Tibial nerve (tissue), 4 donors: ENCODE measurements at regions not wholly inside any gene's neighbourhood (a gene's known extent, or its start where the extent isn't known, plus 50 kb on each side); places are given as distances from the start of the nearest gene placed in this dataset.
"Not testable (repeated sequence)": the region's sequence is repeated elsewhere in the genome, so short reads cannot be mapped to it uniquely, and the experiment has no call there.

Experiments
- DNase-seq, 2 donors: peaks; one replicate each; pipeline ENCODE4 v3.0.0-alpha.2; 2019; ENCODE audit warnings: low spot score in 2 of 2
- H3K27ac ChIP-seq, 4 donors: fragments of 200-600 bp; sonication (generic) in 3 of 4; one replicate each; pipeline ENCODE4 v1.5.1; 2017 to 2019; ENCODE audit warnings: mild to moderate bottlenecking in 1 of 4
- H3K27me3 ChIP-seq, 2 donors: fragments of 200-600 bp; sonication (generic) in 1 of 2; one replicate each; pipeline versions ENCODE4 v1.5.1 to v1.6.0; 2017 to 2019
- H3K36me3 ChIP-seq, 3 donors: fragments of 200-600 bp; sonication (generic); one replicate each; pipeline ENCODE4 v1.5.1; 2018 to 2019
- H3K4me1 ChIP-seq, 4 donors: fragments of 200-600 bp; sonication (generic) in 3 of 4; one replicate each; pipeline ENCODE4 v1.5.1; 2017 to 2019
- H3K4me3 ChIP-seq, 4 donors: fragments of 200-600 bp; sonication (generic) in 3 of 4; one replicate each; pipeline ENCODE4 v1.5.1; 2017 to 2019; ENCODE audit warnings: mild to moderate bottlenecking in 1 of 4, moderate library complexity in 1 of 4
- H3K9me3 ChIP-seq, 4 donors: fragments of 200-600 bp; sonication (generic) in 3 of 4; one replicate each; pipeline ENCODE4 v1.5.1; 2017 to 2019
- EP300 ChIP-seq, 2 donors: sonication (generic); formaldehyde crosslinking; IDR thresholded peaks; one replicate each; pipeline ENCODE4 v1.6.1; 2017; ENCODE audit warnings: antibody characterized with exemption in 2 of 2, mild to moderate bottlenecking in 1 of 2
- POLR2A ChIP-seq, 2 donors: fragments of 450-650 bp; IDR thresholded peaks; one replicate each; pipeline ENCODE4 v1.6.1; 2017; ENCODE audit warnings: antibody characterized with exemption in 2 of 2, mild to moderate bottlenecking in 2 of 2, moderate library complexity in 2 of 2
- WGBS, 2 donors: methylation state at CpG; one replicate each; pipeline ENCODE4 v1.1.5; 2018; 5-methylcytosine and 5-hydroxymethylcytosine counted together
- TF ChIP-seq, protein P1 (sequence below), 5 experiments: fragments of 200-600 bp in 3 of 5; fragments of 450-650 bp in 2 of 5; sonication (generic) in 3 of 5; IDR thresholded peaks; one replicate each; pipeline ENCODE4 v1.5.1; 2016 to 2019; ENCODE audit warnings: antibody characterized with exemption in 5 of 5, mild to moderate bottlenecking in 3 of 5, moderate library complexity in 2 of 5

DNA sequence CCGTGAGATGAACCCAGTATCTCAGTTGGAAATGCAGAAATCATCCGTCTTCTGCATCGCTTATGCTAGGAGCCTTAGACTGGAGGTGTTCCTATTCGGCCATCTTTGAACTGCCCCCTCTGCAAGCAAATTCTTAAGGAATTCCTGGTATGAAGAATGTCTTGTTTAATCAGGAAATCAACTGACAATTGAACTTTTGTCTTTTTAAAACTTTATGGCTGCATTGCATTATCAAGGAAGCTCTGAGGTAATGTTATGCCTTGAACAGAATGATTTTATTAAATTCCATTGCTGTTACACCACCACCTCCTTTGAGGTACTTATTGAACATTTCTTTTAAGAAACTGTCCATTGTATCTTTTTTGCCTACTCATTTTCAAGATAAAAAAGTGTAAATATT, 1915.7 kb upstream of the CDH9 start:
- Histone ChIP-seq H3K27me3 (no peaks in the 10 kb centered on the region), H3K4me3 (no peak overlapping the region), H3K27ac (no peak overlapping the region), H3K36me3 (no peaks in the 10 kb centered on the region), H3K4me1 (no peaks in the 10 kb centered on the region), H3K9me3 (peaks cover 0 to 5% (median 0%) of the 10 kb centered on the region in 4 donors)
- WGBS, 2 donors, result 74 to 81% methylated on average over 4 of the region's 4 CpGs
- DNase-seq, result no peak
- TF ChIP-seq POLR2A (IDR thresholded peaks at IDR 0.05) (no peak), EP300 (IDR thresholded peaks at IDR 0.05) (no peak)
- TF ChIP-seq, protein P1, sequence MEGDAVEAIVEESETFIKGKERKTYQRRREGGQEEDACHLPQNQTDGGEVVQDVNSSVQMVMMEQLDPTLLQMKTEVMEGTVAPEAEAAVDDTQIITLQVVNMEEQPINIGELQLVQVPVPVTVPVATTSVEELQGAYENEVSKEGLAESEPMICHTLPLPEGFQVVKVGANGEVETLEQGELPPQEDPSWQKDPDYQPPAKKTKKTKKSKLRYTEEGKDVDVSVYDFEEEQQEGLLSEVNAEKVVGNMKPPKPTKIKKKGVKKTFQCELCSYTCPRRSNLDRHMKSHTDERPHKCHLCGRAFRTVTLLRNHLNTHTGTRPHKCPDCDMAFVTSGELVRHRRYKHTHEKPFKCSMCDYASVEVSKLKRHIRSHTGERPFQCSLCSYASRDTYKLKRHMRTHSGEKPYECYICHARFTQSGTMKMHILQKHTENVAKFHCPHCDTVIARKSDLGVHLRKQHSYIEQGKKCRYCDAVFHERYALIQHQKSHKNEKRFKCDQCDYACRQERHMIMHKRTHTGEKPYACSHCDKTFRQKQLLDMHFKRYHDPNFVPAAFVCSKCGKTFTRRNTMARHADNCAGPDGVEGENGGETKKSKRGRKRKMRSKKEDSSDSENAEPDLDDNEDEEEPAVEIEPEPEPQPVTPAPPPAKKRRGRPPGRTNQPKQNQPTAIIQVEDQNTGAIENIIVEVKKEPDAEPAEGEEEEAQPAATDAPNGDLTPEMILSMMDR (IDR thresholded peaks at IDR 0.05), result no peak

DNA sequence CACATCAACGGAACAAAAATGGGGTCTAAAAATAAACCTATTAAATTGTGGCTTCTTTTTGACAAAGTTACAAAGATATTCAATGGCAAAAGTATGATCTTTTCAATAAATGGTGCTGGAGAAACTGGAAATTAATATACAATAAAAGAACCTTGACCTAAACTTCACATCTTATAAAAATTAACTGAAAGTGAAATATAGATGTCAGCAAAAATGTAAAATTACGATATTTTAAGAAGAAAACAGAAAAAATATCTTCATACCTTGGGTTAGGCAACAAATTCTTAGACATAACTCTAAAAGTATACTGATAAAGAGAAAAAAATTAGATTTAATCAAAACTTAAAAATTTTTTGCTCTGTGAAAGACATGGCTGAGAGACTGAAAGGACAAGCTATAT, 1909.5 kb upstream of the CDH9 start:
- H3K9me3 ChIP-seq, result no peaks in the 10 kb centered on the region
- TF ChIP-seq EP300 (IDR thresholded peaks at IDR 0.05) (no peak), POLR2A (IDR thresholded peaks at IDR 0.05) (no peak)
- TF ChIP-seq, protein P1 (IDR thresholded peaks at IDR 0.05), result no peak
- H3K27ac ChIP-seq, result no peak overlapping the region
- H3K36me3 ChIP-seq, result no peaks in the 10 kb centered on the region
- H3K4me1 ChIP-seq, result no peaks in the 10 kb centered on the region
- H3K4me3 ChIP-seq, result no peak overlapping the region
- no peaks in the 10 kb centered on the region for H3K27me3 ChIP-seq
- DNase-seq, result no peak
- 78 to 83% methylated on average over 2 of the region's 2 CpGs for WGBS, 2 donors

DNA sequence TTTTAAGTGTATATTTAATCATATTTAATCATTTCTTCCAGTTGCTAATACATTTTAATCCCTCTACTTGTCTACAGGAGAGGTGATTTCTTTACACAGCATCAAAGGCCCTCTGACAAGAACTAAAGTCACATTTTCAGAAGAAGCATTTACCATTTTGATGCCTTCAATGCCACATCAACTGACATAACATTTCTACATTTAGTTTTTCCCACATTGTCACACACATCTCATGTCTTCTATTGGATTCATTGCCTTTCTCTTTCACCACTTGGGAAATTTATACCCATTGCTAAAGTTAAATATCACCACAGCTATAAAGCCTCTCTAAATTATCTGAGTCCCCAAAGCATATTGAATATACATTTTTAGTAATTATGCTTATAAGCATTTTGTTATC, 1907.5 kb upstream of the CDH9 start:
- Histone ChIP-seq H3K4me3 (no peak overlapping the region), H3K27me3 (no peaks in the 10 kb centered on the region), H3K9me3 (no peaks in the 10 kb centered on the region), H3K27ac (no peak overlapping the region), H3K36me3 (no peaks in the 10 kb centered on the region), H3K4me1 (no peaks in the 10 kb centered on the region)
- TF ChIP-seq, protein P1 (IDR thresholded peaks at IDR 0.05), result no peak
- TF ChIP-seq EP300 (IDR thresholded peaks at IDR 0.05), result no peak
- no peak for TF ChIP-seq POLR2A (IDR thresholded peaks at IDR 0.05)
- no peak for DNase-seq

DNA sequence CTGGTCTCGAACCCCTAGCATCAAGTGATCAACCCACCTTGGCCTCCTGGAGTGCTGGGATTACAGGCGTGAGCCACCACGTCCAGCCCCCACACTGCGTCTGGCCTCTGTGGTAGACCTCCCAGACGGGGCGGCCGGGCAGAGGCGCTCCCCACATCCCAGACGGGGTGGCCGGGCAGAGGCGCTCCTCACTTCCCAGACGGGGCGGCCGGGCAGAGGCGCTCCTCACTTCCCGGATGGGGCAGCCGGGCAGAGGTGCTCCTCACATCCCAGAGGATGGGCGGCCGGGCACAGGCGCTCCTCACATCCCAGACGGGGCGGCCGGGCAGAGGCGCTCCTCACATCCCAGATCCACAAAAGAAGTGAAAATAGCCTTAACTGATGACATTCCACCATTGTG, 1891.0 kb upstream of the CDH9 start:
- 73 to 85% methylated on average over 15 to 18 of the region's 24 CpGs for WGBS, 2 donors
- DNase-seq, H3K4me1 ChIP-seq, H3K27me3 ChIP-seq, H3K27ac ChIP-seq, H3K4me3 ChIP-seq, H3K36me3 ChIP-seq: not testable (repeated sequence)
- peaks cover 0 to 20% (median 0%) of the 10 kb centered on the region in 4 donors for H3K9me3 ChIP-seq

DNA sequence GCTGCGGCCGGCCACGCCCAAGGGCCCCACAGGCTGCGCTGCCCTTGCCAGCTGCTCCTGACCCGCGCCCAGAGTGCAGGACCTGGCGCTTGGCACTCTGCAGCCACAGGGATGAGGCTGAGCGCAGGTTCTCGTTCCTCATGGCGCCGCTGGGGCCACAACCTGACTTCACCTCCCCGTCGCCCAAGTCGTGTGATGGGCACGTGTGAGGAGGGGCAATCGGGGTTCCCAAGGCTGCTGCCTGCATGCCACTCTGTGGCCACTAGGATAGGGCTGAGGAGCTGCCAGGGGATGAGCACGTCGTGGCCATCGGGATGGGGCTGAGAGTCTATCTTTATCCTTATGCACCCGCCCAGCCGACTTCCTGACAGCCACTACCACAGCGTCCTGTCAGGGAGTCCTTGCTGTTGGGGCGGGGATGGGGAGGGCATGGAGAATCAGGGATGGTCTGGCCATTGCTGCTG, 1890.0 kb upstream of the CDH9 start:
- not testable (repeated sequence) for H3K36me3 ChIP-seq, DNase-seq
- 75 to 82% methylated on average over 15 to 22 of the region's 23 CpGs for WGBS, 2 donors

DNA sequence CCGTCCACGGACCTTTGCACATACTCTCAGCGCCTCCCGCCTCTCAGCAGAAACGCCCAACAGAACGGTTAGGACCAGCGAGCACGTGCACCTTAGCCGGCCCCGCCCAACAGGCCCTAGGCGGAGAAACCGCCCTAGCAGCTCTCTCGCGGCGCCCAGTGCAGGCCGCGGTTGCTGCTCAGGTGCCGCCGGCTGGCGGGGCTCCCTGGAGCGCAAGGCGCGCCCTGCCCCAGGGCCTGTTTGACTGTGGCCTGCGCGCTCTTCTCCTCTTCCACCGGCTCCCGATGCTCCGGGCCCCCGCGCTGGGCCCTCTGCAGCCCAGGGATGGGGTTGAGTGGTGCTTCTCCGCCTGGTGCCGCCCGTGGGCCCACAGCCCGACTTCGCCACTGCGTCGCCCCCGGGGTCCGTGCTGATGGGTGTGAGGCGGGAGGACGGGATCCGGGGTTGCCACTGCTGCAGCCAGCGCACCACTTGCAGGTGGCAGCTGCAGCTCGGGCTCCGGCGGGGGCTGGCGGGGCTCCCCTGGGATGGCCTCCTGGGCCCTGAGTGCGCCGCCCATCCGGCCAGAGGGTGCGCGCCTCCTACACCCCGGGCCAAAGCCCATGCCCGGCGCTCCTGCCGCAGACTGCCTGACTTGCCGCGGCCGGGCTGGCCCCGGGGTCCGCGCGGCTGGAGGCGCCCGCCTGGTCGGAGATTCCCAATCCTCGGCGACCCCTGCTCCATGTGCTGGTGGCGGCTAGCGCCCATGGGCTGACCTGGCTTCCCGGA, 1889.4 kb upstream of the CDH9 start:
- no peaks in the 10 kb centered on the region for H3K4me1 ChIP-seq
- no peak for DNase-seq
- H3K9me3 ChIP-seq, result peaks cover 0 to 20% (median 0%) of the 10 kb centered on the region in 4 donors
- H3K27ac ChIP-seq, result no peak overlapping the region
- TF ChIP-seq EP300 (IDR thresholded peaks at IDR 0.05) (no peak), POLR2A (IDR thresholded peaks at IDR 0.05) (no peak)
- TF ChIP-seq, protein P1 (IDR thresholded peaks at IDR 0.05), result no peak
- WGBS, 2 donors, result 30 to 54% methylated on average over 38 to 52 of the region's 71 CpGs
- no peaks in the 10 kb centered on the region for H3K27me3 ChIP-seq
- H3K4me3 ChIP-seq, result no peak overlapping the region
- H3K36me3 ChIP-seq, result no peaks in the 10 kb centered on the region

More for the DNA sequence above, 1890.0 kb upstream of the CDH9 start:
- H3K27me3 ChIP-seq, H3K4me1 ChIP-seq, H3K4me3 ChIP-seq, H3K27ac ChIP-seq: not testable (repeated sequence)
- H3K9me3 ChIP-seq, result peaks cover 0 to 20% (median 0%) of the 10 kb centered on the region in 4 donors
